ENCODE measurements at regions not wholly inside any gene's neighbourhood (a gene's known extent, or its start where the extent isn't known, plus 50 kb on each side); places are given as distances from the start of the nearest gene placed in this dataset.

DNA sequence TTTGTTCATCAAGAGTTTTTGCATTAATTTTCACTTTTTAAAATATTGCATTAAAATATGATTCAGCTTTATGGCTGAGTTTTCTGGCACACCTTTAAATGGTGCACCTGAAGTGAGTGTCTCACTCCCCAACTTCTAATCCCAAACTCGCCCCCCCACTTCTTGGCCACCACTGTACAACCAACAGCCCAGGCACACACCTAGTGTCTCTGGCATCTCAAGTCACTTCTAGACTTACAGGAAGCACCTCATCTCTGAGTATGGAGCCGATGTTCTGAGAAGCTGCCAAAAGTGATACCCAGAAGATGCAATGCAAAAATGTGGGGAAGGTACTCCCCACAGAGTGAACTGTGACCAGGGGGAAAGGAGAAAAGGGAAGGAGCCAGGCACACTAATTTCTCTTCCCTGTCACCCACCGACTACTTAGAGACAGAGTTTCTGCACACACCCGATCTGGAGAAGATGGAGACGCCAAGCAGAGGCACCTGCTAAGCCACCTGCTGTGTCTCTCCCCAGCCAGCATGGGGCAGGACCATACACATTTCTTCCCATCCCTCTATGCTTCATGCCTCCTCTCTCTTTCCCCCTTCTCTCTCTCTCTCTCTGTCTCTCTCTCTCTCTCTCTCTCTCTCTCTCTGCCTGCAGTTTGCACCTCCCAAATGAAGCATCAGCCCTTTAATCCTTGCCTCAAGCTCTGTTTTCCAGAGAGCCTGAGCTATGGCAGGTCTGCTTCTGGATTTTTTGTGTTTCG is 155.3 kb upstream of the ZNF507 start:
- H3K27me3 ChIP-seq (ENCODE audit: control insufficient read depth, insufficient read depth, low read length): no peaks in the 10 kb centered on the region
- no peak overlapping the region for H3K18ac ChIP-seq (ENCODE audit: low read depth, low read length)
- ChIA-PET POLR2A (ENCODE audit: unreplicated experiment) (no interaction called here), CTCF (no interaction called here)
- no peak overlapping the region for H2AK9ac ChIP-seq (replicated peaks; ENCODE audit: low read depth, low read length, poor library complexity)
- BruUV-seq (replicated peaks): no TSS peak
- H3K23ac ChIP-seq (ENCODE audit: low read depth, low read length): no peak overlapping the region
- H3K79me1 ChIP-seq (ENCODE audit: low read depth in 1 of 2, low read length in 2 of 2): no peaks in the 10 kb centered on the region
- no peak overlapping the region for H3K9ac ChIP-seq (ENCODE audit: low read depth, low read length)
- no peak overlapping the region for H2BK5ac ChIP-seq (ENCODE audit: low read depth, low read length, poor library complexity, severe bottlenecking)
- DNase-seq (no peak), ATAC-seq (ENCODE audit: low read depth) (no peak)
- H3K27ac ChIP-seq (ENCODE audit: insufficient read depth, low read length): no peak overlapping the region
- no peak overlapping the region for H3K4me3 ChIP-seq (ENCODE audit: insufficient read depth, low read depth, low read length)
- dilution Hi-C loops (cut with HindIII; ENCODE audit: low sequenced_read_pairs, unreplicated experiment): no loop called here
- H3K56ac ChIP-seq (ENCODE audit: extremely low read depth, insufficient read depth, low read length): no peak overlapping the region
- no peak overlapping the region for H4K91ac ChIP-seq (ENCODE audit: insufficient read depth, low read depth, low read length)
- no peaks in the 10 kb centered on the region for H4K20me1 ChIP-seq (ENCODE audit: insufficient read depth, low read length)
- no peak overlapping the region for H2AFZ ChIP-seq (replicated peaks; ENCODE audit: low read length, poor library complexity)
- H3K36me3 ChIP-seq (ENCODE audit: control insufficient read depth, insufficient read depth, low read length): no peaks in the 10 kb centered on the region
- H3K14ac ChIP-seq (replicated peaks; ENCODE audit: low read depth, low read length): no peak overlapping the region
- no peak overlapping the region for H4K8ac ChIP-seq (ENCODE audit: low read depth in 2 of 2, low read length in 2 of 2)
- TF ChIP-seq SMC3 (IDR thresholded peaks at IDR 0.05; ENCODE audit: low read depth, low read length): no peak
- TF ChIP-seq NFE2L2 (IDR thresholded peaks at IDR 0.05; ENCODE audit: low read depth, low read length): no peak
- no peak for TF ChIP-seq BHLHE40 (IDR thresholded peaks at IDR 0.05; ENCODE audit: low read depth, low read length)
- TF ChIP-seq, protein P1, sequence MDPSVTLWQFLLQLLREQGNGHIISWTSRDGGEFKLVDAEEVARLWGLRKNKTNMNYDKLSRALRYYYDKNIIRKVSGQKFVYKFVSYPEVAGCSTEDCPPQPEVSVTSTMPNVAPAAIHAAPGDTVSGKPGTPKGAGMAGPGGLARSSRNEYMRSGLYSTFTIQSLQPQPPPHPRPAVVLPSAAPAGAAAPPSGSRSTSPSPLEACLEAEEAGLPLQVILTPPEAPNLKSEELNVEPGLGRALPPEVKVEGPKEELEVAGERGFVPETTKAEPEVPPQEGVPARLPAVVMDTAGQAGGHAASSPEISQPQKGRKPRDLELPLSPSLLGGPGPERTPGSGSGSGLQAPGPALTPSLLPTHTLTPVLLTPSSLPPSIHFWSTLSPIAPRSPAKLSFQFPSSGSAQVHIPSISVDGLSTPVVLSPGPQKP (IDR thresholded peaks at IDR 0.05; ENCODE audit: borderline replicate concordance, low read depth, low read length): no peak
- no peak for TF ChIP-seq MXI1 (IDR thresholded peaks at IDR 0.05; ENCODE audit: borderline replicate concordance, low read depth, low read length)
- no peak for TF ChIP-seq MAZ (IDR thresholded peaks at IDR 0.05; ENCODE audit: borderline replicate concordance, low read depth, low read length)
- no peak for TF ChIP-seq FOS (IDR thresholded peaks at IDR 0.05; ENCODE audit: low read depth, low read length)
- no peak for TF ChIP-seq CEBPB (IDR thresholded peaks at IDR 0.05; ENCODE audit: low read depth, low read length)
- TF ChIP-seq, protein P2, sequence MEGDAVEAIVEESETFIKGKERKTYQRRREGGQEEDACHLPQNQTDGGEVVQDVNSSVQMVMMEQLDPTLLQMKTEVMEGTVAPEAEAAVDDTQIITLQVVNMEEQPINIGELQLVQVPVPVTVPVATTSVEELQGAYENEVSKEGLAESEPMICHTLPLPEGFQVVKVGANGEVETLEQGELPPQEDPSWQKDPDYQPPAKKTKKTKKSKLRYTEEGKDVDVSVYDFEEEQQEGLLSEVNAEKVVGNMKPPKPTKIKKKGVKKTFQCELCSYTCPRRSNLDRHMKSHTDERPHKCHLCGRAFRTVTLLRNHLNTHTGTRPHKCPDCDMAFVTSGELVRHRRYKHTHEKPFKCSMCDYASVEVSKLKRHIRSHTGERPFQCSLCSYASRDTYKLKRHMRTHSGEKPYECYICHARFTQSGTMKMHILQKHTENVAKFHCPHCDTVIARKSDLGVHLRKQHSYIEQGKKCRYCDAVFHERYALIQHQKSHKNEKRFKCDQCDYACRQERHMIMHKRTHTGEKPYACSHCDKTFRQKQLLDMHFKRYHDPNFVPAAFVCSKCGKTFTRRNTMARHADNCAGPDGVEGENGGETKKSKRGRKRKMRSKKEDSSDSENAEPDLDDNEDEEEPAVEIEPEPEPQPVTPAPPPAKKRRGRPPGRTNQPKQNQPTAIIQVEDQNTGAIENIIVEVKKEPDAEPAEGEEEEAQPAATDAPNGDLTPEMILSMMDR (conservative IDR thresholded peaks at IDR 0.05; ENCODE audit: low read depth, low read length): no peak
- no peak for TF ChIP-seq CHD1 (IDR thresholded peaks at IDR 0.05; ENCODE audit: low read depth, low read length)
- TF ChIP-seq RFX5 (IDR thresholded peaks at IDR 0.05; ENCODE audit: low read depth, low read length): no peak
- TF ChIP-seq, protein P3, sequence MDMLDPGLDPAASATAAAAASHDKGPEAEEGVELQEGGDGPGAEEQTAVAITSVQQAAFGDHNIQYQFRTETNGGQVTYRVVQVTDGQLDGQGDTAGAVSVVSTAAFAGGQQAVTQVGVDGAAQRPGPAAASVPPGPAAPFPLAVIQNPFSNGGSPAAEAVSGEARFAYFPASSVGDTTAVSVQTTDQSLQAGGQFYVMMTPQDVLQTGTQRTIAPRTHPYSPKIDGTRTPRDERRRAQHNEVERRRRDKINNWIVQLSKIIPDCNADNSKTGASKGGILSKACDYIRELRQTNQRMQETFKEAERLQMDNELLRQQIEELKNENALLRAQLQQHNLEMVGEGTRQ (IDR thresholded peaks at IDR 0.05; ENCODE audit: low read depth, low read length): no peak
- TF ChIP-seq RAD21 (IDR thresholded peaks at IDR 0.05; ENCODE audit: low read length): no peak
- TF ChIP-seq POLR2A (IDR thresholded peaks at IDR 0.05; ENCODE audit: low read depth, low read length): no peak
- TF ChIP-seq MAFK (IDR thresholded peaks at IDR 0.05; ENCODE audit: low read depth, low read length): no peak
- TF ChIP-seq RCOR1 (IDR thresholded peaks at IDR 0.05; ENCODE audit: insufficient replicate concordance, low read length): no peak
- no peaks in the 10 kb centered on the region for H3K9me3 ChIP-seq (ENCODE audit: control insufficient read depth, insufficient read depth, low read length)
- no peak overlapping the region for H2BK20ac ChIP-seq (ENCODE audit: low read depth, low read length)
- H4K5ac ChIP-seq (ENCODE audit: low read depth, low read length): no peak overlapping the region
- no peak overlapping the region for H3K4ac ChIP-seq (ENCODE audit: low read depth, low read length)
- no peak overlapping the region for H3K4me2 ChIP-seq (ENCODE audit: low read depth, low read length)
- H3K4me1 ChIP-seq (ENCODE audit: control insufficient read depth, insufficient read depth, low read length): no peaks in the 10 kb centered on the region
- H3K9me1 ChIP-seq (ENCODE audit: insufficient read depth, low read length): no peaks in the 10 kb centered on the region
- intact Hi-C loops (cut with micrococcal nuclease): no loop called here
- H2BK15ac ChIP-seq (ENCODE audit: low read depth, low read length): no peak overlapping the region
- no peak overlapping the region for H2BK120ac ChIP-seq (ENCODE audit: low read depth, low read length)
- no peak overlapping the region for H2AK5ac ChIP-seq (ENCODE audit: low read depth, low read length)
- WGBS, 2 experiments (ENCODE audit: extremely low coverage in 2 of 2, insufficient read length in 1 of 2): no CpG with 5 or more reads among the region's 6 CpGs
- in situ Hi-C loops (cut with MboI; ENCODE audit: low sequenced_read_pairs): no loop called here

Data from IMR-90 (cell line).